WTC11 (cell line): ENCODE measurements at regions not wholly inside any gene's neighbourhood (a gene's known extent, or its start where the extent isn't known, plus 50 kb on each side); places are given as distances from the start of the nearest gene placed in this dataset.

Experiments used
- CDX4 ChIP-seq: fragments of 250-450 bp; sonication (Bioruptor Pico); IDR thresholded peaks from 2 replicates; pipeline ENCODE4 v1.9.0; 2021; ENCODE audit warnings: moderate library complexity, mild to moderate bottlenecking, inconsistent platforms, borderline replicate concordance
- CTCF ChIP-seq: fragments of 200-600 bp; IDR thresholded peaks from 2 replicates; pipeline ENCODE4 v1.8.0; 2022; ENCODE audit warnings: antibody characterized with exemption
- ERG ChIP-seq: fragments of 250-450 bp; sonication (Bioruptor Pico); IDR thresholded peaks from 2 replicates; pipeline ENCODE4 v1.8.0; 2021; ENCODE audit warnings: mild to moderate bottlenecking
- FOXJ3 ChIP-seq: sonication (generic); formaldehyde crosslinking; IDR thresholded peaks from 2 replicates; pipeline ENCODE4 v1.9.0; 2021; ENCODE audit warnings: missing genetic modification reagents, mild to moderate bottlenecking, borderline replicate concordance
- KAT7 ChIP-seq: sonication (generic); formaldehyde crosslinking; IDR thresholded peaks from 2 replicates; pipeline ENCODE4 v1.8.1; 2023; ENCODE audit warnings: missing genetic modification reagents, mild to moderate bottlenecking, borderline replicate concordance
- MLX ChIP-seq: sonication (generic); formaldehyde crosslinking; IDR thresholded peaks from 2 replicates; pipeline ENCODE4 v1.8.1; 2023; ENCODE audit warnings: mild to moderate bottlenecking, missing genetic modification reagents, moderate library complexity
- NR2C2 ChIP-seq: sonication (generic); formaldehyde crosslinking; IDR thresholded peaks from 2 replicates; pipeline ENCODE4 v1.8.0; 2022; ENCODE audit warnings: mild to moderate bottlenecking, missing genetic modification reagents
- SP1 ChIP-seq: sonication (generic); formaldehyde crosslinking; conservative IDR thresholded peaks from 2 replicates; pipeline ENCODE4 v1.8.1; 2022; ENCODE audit warnings: missing genetic modification reagents
- ZNF121 ChIP-seq: sonication (generic); formaldehyde crosslinking; IDR thresholded peaks from 2 replicates; pipeline ENCODE4 v1.8.0; 2023; ENCODE audit warnings: missing genetic modification reagents
- ZNF671 ChIP-seq: fragments of 250-450 bp; sonication (Bioruptor Pico); IDR thresholded peaks from 2 replicates; pipeline ENCODE4 v1.8.0; 2021; ENCODE audit warnings: mild to moderate bottlenecking

- TF ChIP-seq CTCF (no peak), ZNF121 (no peak), SP1 (CRISPR knock-in tag) (no peak), FOXJ3 (CRISPR knock-in tag) (no peak), MLX (CRISPR knock-in tag) (no peak), ERG (CRISPR knock-in tag) (no peak), ZNF671 (CRISPR knock-in tag) (no peak), CDX4 (CRISPR knock-in tag) (no peak), KAT7 (CRISPR knock-in tag) (no peak), NR2C2 (CRISPR knock-in tag) (no peak)
Measured at GRCh38 chr10:31647861-31648260, 280.8 kb downstream of the ARHGAP12 start.
